ENCODE measurements at regions not wholly inside any gene's neighbourhood (a gene's known extent, or its start where the extent isn't known, plus 50 kb on each side); places are given as distances from the start of the nearest gene placed in this dataset.

GRCh38 chr18:30492552-30493129 is 549.9 kb downstream of the DSC3 start:
- TF ChIP-seq ZFX (IDR thresholded peaks at IDR 0.05), result no peak
- no peak for TF ChIP-seq CTCF (conservative IDR thresholded peaks at IDR 0.05)
- H3K27ac ChIP-seq, result no peak overlapping the region

- TF ChIP-seq ZFX (IDR thresholded peaks at IDR 0.05) (no peak), CTCF (conservative IDR thresholded peaks at IDR 0.05) (no peak)
- H3K27ac ChIP-seq, result no peak overlapping the region
Measured at GRCh38 chr18:30491815-30492551, 550.6 kb downstream of the DSC3 start.

- TF ChIP-seq CTCF (conservative IDR thresholded peaks at IDR 0.05) (no peak), ZFX (IDR thresholded peaks at IDR 0.05) (no peak)
Measured at GRCh38 chr18:30489890-30490643, 552.5 kb downstream of the DSC3 start.

GRCh38 chr18:30487962-30488361 is 554.6 kb downstream of the DSC3 start:
- TF ChIP-seq ZFX (IDR thresholded peaks at IDR 0.05) (no peak), CTCF (conservative IDR thresholded peaks at IDR 0.05) (no peak)
- H3K27ac ChIP-seq, result no peak overlapping the region

More at GRCh38 chr18:30489890-30490643, 552.5 kb downstream of the DSC3 start:
- H3K27ac ChIP-seq, result no peak overlapping the region

GRCh38 chr18:30486856-30487255 is 555.7 kb downstream of the DSC3 start:
- no peak for TF ChIP-seq ZFX (IDR thresholded peaks at IDR 0.05)
- no peak for TF ChIP-seq CTCF (conservative IDR thresholded peaks at IDR 0.05)
- no peak overlapping the region for H3K27ac ChIP-seq

GRCh38 chr18:30485078-30485477 is 557.5 kb downstream of the DSC3 start:
- no peak overlapping the region for H3K27ac ChIP-seq
- TF ChIP-seq ZFX (IDR thresholded peaks at IDR 0.05) (no peak), CTCF (conservative IDR thresholded peaks at IDR 0.05) (no peak)

GRCh38 chr18:30481871-30482270 is 560.7 kb downstream of the DSC3 start:
- no peak overlapping the region for H3K27ac ChIP-seq
- TF ChIP-seq CTCF (conservative IDR thresholded peaks at IDR 0.05) (no peak), ZFX (IDR thresholded peaks at IDR 0.05) (no peak)
